ENCODE measurements at regions not wholly inside any gene's neighbourhood (a gene's known extent, or its start where the extent isn't known, plus 50 kb on each side); places are given as distances from the start of the nearest gene placed in this dataset.
"Not testable (repeated sequence)": the region's sequence is repeated elsewhere in the genome, so short reads cannot be mapped to it uniquely, and the experiment has no call there.

DNA sequence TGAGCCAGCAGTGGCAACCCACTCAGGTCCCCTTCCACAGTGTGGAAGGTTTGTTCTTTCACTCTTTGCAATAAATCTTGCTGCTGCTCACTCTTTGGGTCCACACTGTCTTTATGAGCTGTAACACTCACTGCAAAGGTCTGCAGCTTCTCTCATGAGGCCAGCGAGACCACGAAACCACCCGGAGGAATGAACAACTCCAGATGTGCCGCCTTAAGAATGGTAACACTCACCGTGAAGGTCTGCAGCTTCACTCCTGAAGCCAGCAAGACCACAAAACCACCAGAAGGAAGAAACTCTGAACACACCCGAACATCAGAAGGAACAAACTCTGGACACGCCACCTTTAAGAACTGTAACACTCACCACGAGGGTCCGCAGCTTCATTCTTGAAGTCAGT lies 174.9 kb downstream of the ADAM29 start:
- TF ChIP-seq CTCF (optimal IDR thresholded peaks at IDR 0.05 in 1 of 3, IDR thresholded peaks at IDR 0.05 in 1 of 3, conservative IDR thresholded peaks at IDR 0.05 in 1 of 3; ENCODE audit: extremely low read depth in 1 of 3, insufficient read depth in 2 of 3, low read length in 3 of 3); EZH2 (IDR thresholded peaks at IDR 0.05; ENCODE audit: low read length): not testable (repeated sequence)

Measured in keratinocyte (primary cell).